Fibroblast of peridontal ligament (primary cell): ENCODE measurements at regions not wholly inside any gene's neighbourhood (a gene's known extent, or its start where the extent isn't known, plus 50 kb on each side); places are given as distances from the start of the nearest gene placed in this dataset.
"Not testable (repeated sequence)": the region's sequence is repeated elsewhere in the genome, so short reads cannot be mapped to it uniquely, and the experiment has no call there.

ENCODE experiments used
- DNase-seq: peaks from one replicate; pipeline ENCODE4 v3.0.0-alpha.2; 2010; ENCODE audit errors: extremely low read depth

DNA sequence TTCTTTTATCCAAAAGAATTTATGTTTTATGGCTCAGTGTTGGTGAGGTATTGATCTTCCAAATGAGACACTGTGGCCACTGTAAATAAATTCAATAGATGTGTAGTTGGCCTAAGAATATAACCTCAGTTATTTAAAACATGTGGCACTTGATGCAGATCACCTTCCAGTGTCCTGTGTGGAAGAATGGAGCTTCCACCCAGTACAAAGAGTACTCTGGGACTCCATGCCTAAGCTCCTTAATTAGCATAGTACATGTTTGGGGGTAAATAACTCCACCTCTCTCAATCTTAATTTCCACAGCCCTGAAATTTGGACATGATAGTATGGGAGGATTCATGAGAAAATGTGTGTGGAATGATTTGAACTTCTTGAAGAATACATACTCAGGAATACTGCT lies 105.7 kb downstream of the SPDYE17 start:
- not testable (repeated sequence) for DNase-seq

GRCh38 chr7:76924756-76925155 lies 107.4 kb downstream of the SPDYE17 start:
- DNase-seq, result peak; percentile 5

- DNase-seq, result not testable (repeated sequence)
Measured at GRCh38 chr7:76918619-76919018, 113.5 kb downstream of the SPDYE17 start.

- not testable (repeated sequence) for DNase-seq
Measured at GRCh38 chr7:76914361-76914760, 117.8 kb downstream of the SPDYE17 start.

- DNase-seq, result peak; percentile 8
Measured at GRCh38 chr7:76912011-76912814, 119.9 kb downstream of the SPDYE17 start.

GRCh38 chr7:76904688-76905087 lies 127.5 kb downstream of the SPDYE17 start:
- not testable (repeated sequence) for DNase-seq

- not testable (repeated sequence) for DNase-seq
Measured at GRCh38 chr7:76901944-76902710, 130.0 kb downstream of the SPDYE17 start.

DNA sequence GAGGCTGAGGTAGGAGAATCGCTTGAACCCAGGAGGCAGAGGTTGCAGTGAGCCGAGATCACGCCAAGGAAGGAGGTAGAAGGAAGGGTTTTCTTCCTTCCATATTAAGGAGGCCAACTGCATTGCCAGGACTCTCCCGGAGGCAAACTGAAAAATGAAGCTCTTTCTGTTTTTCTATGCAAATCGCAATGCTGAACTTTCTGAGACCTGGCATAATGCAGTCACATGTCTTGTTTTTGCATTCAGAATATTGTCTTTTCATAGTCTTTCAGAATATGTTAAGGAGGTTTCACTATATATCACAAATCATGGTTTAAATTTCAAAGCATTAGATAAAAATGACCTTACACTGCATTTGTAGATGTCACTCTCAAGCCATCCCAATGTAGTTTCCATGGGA lies 133.4 kb downstream of the SPDYE17 start:
- not testable (repeated sequence) for DNase-seq

DNA sequence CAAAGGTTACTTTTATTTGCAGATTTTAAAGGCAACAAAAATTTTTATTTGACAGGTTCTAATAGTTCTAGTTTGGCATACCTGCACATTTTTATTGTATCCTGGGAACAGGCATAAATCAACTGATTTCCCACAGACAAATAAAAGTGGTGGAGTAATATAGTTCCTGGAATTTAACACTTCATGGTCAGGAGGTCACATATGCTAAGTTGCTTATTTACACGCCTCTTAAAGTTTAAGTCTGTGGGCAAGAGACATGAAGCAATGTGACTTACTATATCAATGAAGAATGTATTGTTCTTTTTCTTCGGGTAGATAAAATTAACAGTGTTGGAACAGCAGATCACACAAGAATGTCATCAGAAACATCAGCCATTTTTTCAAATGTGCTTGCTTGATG lies 135.2 kb downstream of the SPDYE17 start:
- DNase-seq, result peak; percentile 5

DNA sequence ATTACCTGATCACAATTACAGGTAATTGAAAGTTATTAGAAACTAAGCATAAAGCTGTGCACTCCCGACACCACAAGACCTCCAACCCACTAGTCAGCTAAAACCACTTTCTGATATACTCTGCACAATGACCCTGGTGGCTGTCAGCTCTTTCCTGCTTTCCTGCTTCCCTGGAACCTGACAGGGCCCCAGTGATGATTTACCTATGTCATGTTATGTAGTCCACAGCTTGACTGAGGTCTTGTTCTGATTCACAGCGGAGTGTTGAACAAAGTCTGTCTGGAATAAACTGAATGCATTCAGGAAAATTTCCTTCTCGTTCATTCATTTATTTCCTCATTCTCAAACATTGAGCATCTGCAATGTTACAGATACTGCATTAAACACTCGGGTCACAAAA lies 136.5 kb downstream of the SPDYE17 start:
- not testable (repeated sequence) for DNase-seq

- not testable (repeated sequence) for DNase-seq
Measured at GRCh38 chr7:76891771-76892170, 140.4 kb downstream of the SPDYE17 start.

DNA sequence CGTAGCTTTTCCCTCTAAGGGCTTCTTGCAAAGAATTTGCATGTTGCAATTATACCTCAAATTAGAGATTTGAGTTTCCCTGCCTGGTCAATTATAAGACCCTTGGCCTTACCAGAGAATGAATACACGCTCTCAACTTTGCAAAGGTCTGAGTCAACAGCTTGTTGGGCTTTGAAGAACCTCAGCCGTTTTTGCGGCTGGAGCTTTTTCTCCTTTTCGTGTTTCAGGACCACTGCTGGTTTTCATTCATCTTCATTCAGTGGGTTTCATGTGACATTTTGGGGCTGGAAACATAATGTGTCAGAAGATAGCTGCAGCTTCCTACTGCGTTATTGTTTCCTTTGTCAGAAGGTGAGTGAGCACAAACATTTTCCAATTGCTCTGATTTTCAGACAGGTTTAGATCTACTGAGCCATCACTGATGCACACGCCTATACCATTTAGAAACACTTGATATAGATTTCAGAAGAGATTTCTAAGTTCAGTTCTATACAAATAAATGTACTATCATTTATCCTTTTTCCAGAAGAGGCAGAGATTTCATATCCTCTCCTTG lies 152.3 kb downstream of the SPDYE17 start:
- not testable (repeated sequence) for DNase-seq

DNA sequence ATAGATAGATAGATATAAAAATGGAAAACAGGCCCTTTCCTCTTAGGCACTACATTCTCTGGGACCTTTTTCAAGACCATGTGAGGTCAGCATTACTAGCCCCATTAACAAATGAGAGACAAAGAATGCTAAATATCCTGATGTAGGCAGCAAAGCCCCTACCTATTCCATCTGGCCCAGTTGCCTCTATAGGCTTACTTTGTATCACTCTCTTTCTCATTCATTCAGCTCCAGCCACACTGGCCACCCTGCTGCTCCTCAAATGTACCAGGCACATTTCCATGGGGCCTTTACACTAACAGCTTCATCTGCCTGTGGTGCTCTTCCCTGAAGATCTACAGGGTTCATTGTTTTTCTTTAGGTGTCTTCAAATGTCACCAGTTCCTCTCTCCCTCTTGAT lies 156.4 kb downstream of the SPDYE17 start:
- DNase-seq, result not testable (repeated sequence)

- DNase-seq, result not testable (repeated sequence)
Measured at GRCh38 chr7:76870504-76870808, 161.7 kb downstream of the SPDYE17 start.

- peak; percentile 14 for DNase-seq
Measured at GRCh38 chr7:76867364-76867889, 164.7 kb downstream of the SPDYE17 start.

DNA sequence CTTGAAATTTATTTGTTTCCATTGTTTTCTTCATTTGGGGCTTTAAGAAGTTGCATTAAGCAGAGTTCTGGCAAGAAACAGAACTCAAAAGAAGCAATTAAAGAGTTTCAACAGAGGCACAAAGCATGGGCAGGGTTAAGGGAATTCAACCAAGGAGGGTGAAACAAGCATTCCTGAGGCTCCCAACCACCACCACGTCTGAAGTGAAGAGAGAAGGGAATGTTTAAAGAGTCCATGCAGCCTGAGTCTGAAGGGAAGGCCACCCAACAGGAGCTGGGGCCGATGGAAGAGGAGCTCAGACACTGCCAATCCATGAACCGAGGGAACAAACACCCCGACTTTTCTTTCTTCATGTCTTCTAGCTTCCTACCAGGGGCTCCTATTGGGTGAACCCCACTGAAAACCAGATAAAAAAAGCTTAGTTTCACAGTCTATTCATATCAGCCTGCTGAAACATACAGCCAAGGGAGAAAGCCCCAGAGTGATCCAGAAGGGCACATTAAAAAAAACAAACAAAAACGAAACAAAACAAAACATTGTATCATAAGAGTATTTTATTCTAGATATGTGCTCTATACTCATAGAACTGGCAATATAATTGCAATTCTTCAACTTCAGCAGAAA lies 168.9 kb downstream of the SPDYE17 start:
- DNase-seq, result not testable (repeated sequence)

GRCh38 chr7:76862241-76862640 lies 169.9 kb downstream of the SPDYE17 start:
- not testable (repeated sequence) for DNase-seq

DNA sequence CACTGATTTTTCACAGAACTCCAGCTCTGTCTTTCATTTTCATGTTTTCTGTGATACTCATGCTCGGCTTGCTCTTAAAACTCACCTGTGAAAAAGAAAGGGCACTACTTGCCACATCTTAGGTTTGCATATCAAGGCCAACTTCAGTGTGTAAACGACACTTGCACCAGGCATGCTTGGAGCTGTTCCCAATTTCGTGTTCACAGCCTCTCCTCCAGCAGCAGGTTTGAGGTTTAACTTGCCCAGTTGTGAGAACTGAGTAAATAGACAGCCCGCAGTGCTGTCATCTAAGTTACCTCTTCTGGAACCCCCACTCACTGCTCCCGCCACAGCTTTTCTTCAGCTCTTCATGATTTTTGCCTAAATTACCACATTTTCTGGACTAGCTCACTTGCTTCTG lies 172.2 kb downstream of the SPDYE17 start:
- DNase-seq, result not testable (repeated sequence)

DNA sequence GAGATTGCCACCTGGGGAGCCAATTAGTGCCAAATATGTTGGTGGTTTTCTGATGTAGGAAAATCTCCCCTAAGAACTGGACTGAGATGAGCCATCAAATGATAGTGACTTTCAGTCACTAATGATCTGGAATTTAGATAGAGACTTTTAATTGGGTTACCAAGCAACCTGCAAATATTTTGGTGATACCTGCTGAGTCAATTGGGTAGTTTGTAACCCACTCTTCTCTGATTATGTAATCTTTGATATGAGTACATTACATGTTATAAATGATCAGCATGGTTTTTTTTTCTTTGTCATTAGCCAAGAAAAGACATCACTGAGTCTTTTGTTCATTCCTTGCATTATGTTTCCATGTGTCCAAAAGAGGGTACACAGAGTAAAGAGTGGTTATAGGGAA lies 177.5 kb downstream of the SPDYE17 start:
- not testable (repeated sequence) for DNase-seq

GRCh38 chr7:76852787-76853584 lies 179.2 kb downstream of the SPDYE17 start:
- not testable (repeated sequence) for DNase-seq

- not testable (repeated sequence) for DNase-seq
Measured at GRCh38 chr7:76852362-76852761, 179.8 kb downstream of the SPDYE17 start.
